Memory B cell (primary cell): ENCODE measurements at regions not wholly inside any gene's neighbourhood (a gene's known extent, or its start where the extent isn't known, plus 50 kb on each side); places are given as distances from the start of the nearest gene placed in this dataset.

Source experiments
- ATAC-seq: fragments of 150-1000 bp; cut with Tn5 transposase; 2 replicates; pipeline ENCODE4 v1.10.0; 2021; ENCODE audit warnings: low read depth, mild to moderate bottlenecking, moderate library complexity
- DNase-seq, 2 donors: peaks; one replicate each; pipeline ENCODE4 v3.0.0; 2022; ENCODE audit warnings: low spot score in 2 of 2
- H3K27ac Mint-ChIP-seq: one replicate; pipeline ENCODE4 v1.8.0; 2022; ENCODE audit warnings: mild to moderate bottlenecking, moderate library complexity, mixed read lengths
- H3K27me3 Mint-ChIP-seq: one replicate; pipeline ENCODE4 v1.8.0; 2022; ENCODE audit warnings: mixed read lengths
- H3K36me3 Mint-ChIP-seq: one replicate; pipeline ENCODE4 v1.8.0; 2022; ENCODE audit warnings: mild to moderate bottlenecking, mixed read lengths
- H3K4me1 Mint-ChIP-seq: one replicate; pipeline ENCODE4 v1.8.0; 2022; ENCODE audit warnings: mixed read lengths
- H3K4me3 Mint-ChIP-seq: one replicate; pipeline ENCODE4 v1.8.0; 2022; ENCODE audit warnings: mild to moderate bottlenecking, moderate library complexity, mixed read lengths
- H3K9me3 Mint-ChIP-seq: one replicate; pipeline ENCODE4 v1.8.0; 2022; ENCODE audit warnings: mixed read lengths

DNA sequence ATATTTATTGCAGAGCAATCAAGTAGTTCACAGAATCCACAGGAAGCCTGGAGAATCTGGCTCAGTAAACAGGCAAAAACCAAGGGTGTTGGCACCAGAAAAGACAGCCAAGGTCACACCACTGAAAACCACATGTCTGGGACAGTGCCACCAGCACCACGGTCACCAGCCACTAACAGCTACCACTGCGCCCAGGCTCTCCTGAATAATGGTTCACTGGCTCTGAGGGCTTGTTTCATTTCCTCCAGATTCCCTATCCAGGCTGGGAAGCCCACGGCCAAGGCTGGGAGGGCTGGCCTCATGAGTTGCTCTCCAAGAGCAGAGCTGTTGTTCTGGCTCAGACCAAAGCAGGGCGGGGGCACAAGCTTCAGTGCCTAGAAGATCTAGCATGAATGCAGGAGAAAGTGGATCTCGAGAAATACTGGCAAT is 54.5 kb upstream of the PTGFRN start:
- peaks cover 5% of the 10 kb centered on the region for H3K27me3 Mint-ChIP-seq
- ATAC-seq (no peak), DNase-seq (no peak)
- H3K36me3 Mint-ChIP-seq = no peaks in the 10 kb centered on the region
- no peaks in the 10 kb centered on the region for H3K9me3 Mint-ChIP-seq
- H3K27ac Mint-ChIP-seq = no peak overlapping the region
- no peaks in the 10 kb centered on the region for H3K4me1 Mint-ChIP-seq
- no peak overlapping the region for H3K4me3 Mint-ChIP-seq

DNA sequence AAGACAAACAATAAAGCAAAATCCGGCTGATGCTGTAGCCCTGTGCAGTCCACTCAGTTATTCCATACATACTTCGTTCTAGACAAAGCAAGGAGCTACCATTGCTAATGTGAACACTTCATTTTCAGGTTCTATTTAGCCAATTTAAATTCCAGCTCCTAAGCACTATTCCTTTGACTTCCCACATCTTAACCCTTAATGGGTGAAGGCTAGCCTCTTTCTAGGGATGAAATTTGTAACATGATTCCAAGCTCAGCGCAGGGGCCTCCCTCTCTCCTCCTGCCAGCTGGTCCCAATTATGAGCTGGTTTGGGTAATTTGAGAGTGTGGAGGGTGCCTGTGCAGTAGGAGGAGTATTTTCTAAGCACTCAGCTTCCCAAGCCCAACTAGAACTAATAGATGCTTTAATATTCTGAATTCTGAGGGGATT is 53.9 kb upstream of the PTGFRN start:
- ATAC-seq (no peak), DNase-seq (no peak)
- H3K9me3 Mint-ChIP-seq = no peaks in the 10 kb centered on the region
- H3K4me3 Mint-ChIP-seq = no peak overlapping the region
- H3K4me1 Mint-ChIP-seq = no peaks in the 10 kb centered on the region
- H3K36me3 Mint-ChIP-seq = no peaks in the 10 kb centered on the region
- no peak overlapping the region for H3K27ac Mint-ChIP-seq
- H3K27me3 Mint-ChIP-seq = peaks cover 5% of the 10 kb centered on the region

DNA sequence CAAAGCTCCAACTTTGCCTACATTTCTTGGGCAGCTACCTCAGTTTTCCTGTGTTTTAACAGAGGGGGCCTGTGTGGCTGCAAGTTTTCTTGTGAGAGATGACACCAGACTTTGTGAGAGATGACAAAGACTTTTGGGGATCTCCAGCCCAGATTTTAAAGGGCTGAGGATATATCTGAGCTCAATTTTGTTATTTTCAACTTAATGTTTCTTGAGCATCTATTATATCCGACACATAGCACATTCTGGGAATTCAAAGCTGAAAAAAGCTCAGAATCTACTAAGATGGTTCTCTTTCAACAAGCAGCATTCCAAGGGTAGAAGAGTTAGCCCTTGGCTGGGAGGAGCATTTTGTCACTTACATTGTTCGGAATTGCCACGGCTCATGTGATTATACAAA is 53.4 kb upstream of the PTGFRN start:
- Mint-ChIP-seq H3K9me3 (no peaks in the 10 kb centered on the region), H3K27ac (no peak overlapping the region), H3K4me3 (no peak overlapping the region), H3K27me3 (peaks cover 5% of the 10 kb centered on the region), H3K4me1 (no peaks in the 10 kb centered on the region), H3K36me3 (no peaks in the 10 kb centered on the region)
- ATAC-seq (no peak), DNase-seq (no peak)

DNA sequence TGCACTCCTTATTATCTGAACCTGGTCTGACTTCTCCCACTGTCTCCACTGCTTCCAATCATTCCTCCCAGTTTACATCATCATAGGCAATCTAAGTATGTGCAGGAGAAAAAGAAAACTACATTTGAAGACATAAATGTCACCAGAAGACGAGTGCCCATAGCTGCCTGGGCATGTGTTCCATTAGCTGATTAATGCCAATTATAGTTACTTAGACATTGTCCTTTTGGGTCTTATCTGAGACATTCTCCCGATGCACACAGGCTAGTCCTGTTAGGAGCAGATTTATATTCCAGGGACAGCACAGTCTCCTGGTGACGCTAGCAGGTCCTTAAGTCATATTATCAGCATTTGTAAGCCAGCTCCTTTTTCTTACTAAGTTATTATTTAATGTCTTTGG is 52.6 kb upstream of the PTGFRN start:
- Mint-ChIP-seq H3K4me1 (no peaks in the 10 kb centered on the region), H3K36me3 (no peaks in the 10 kb centered on the region), H3K27me3 (peaks cover 5% of the 10 kb centered on the region), H3K27ac (no peak overlapping the region), H3K4me3 (no peak overlapping the region), H3K9me3 (no peaks in the 10 kb centered on the region)
- no peak for DNase-seq
- no peak for ATAC-seq
